Transverse colon (tissue), 4 donors: ENCODE measurements at regions not wholly inside any gene's neighbourhood (a gene's known extent, or its start where the extent isn't known, plus 50 kb on each side); places are given as distances from the start of the nearest gene placed in this dataset.

ENCODE experiments used
- POLR2A ChIP-seq: fragments of 450-650 bp; IDR thresholded peaks from one replicate; pipeline ENCODE4 v1.6.1; 2016; ENCODE audit warnings: antibody characterized with exemption, mild to moderate bottlenecking, moderate library complexity
- POLR2AphosphoS5 ChIP-seq, 3 donors: sonication (generic); formaldehyde crosslinking; IDR thresholded peaks; one replicate each; pipeline ENCODE4 v1.6.1; 2016; ENCODE audit warnings: antibody characterized with exemption in 3 of 3
- TF ChIP-seq, protein P1 (sequence below), 5 experiments: fragments of 200-600 bp in 3 of 5; fragments of 450-650 bp in 2 of 5; sonication (generic) in 3 of 5; IDR thresholded peaks; 1 replicate in 2 of 5; 2 replicates in 3 of 5; pipeline ENCODE4 v1.5.1; 2016 to 2017; ENCODE audit warnings: antibody characterized with exemption in 5 of 5, inconsistent platforms in 3 of 5, mild to moderate bottlenecking in 2 of 5, moderate library complexity in 1 of 5

DNA sequence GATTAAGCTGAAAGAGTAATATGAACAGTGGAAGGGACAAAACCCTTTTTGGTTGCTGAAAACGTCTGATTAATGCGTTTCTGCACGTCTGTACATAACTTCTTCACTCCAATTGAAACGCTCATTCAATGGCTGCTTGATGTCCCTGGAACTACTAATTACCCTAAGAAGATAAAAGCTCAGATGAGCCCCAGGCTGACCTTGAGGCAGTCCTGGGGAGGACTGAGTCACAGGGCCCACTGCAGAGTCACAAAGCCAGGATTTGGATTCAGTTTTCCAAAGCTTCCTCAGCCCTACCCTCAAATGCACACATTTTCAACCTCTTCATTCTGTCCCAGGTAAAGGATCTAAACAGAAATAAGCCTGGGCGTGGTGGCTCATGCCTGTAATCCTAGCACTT lies 75.0 kb upstream of the FLT1 start:
- TF ChIP-seq POLR2AphosphoS5 (IDR thresholded peaks at IDR 0.05), result no peak
- no peak for TF ChIP-seq POLR2A
- TF ChIP-seq, protein P1, sequence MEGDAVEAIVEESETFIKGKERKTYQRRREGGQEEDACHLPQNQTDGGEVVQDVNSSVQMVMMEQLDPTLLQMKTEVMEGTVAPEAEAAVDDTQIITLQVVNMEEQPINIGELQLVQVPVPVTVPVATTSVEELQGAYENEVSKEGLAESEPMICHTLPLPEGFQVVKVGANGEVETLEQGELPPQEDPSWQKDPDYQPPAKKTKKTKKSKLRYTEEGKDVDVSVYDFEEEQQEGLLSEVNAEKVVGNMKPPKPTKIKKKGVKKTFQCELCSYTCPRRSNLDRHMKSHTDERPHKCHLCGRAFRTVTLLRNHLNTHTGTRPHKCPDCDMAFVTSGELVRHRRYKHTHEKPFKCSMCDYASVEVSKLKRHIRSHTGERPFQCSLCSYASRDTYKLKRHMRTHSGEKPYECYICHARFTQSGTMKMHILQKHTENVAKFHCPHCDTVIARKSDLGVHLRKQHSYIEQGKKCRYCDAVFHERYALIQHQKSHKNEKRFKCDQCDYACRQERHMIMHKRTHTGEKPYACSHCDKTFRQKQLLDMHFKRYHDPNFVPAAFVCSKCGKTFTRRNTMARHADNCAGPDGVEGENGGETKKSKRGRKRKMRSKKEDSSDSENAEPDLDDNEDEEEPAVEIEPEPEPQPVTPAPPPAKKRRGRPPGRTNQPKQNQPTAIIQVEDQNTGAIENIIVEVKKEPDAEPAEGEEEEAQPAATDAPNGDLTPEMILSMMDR (IDR thresholded peaks at IDR 0.05), result no peak
